ENCODE measurements at regions not wholly inside any gene's neighbourhood (a gene's known extent, or its start where the extent isn't known, plus 50 kb on each side); places are given as distances from the start of the nearest gene placed in this dataset.

DNA sequence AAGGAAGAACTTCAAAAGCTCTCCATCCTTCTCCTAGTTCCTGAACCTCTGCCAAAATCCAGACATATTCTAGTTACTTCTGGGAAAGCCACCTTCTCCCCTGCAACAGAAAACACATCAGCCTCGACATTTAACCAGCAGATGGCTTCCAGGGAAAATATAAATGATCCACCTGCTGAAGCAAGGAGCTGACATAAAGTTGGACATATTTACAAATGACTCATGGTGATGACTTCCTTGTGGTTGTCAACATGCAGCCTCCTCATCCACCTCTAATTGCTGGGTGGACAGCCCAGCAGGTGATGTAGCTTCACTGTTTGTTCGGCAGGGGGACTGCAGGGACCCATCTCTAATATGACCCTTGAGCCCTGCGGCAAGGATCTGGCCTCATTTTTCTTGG, 266.0 kb downstream of the C7orf25 start:
- TF ChIP-seq, protein P1, sequence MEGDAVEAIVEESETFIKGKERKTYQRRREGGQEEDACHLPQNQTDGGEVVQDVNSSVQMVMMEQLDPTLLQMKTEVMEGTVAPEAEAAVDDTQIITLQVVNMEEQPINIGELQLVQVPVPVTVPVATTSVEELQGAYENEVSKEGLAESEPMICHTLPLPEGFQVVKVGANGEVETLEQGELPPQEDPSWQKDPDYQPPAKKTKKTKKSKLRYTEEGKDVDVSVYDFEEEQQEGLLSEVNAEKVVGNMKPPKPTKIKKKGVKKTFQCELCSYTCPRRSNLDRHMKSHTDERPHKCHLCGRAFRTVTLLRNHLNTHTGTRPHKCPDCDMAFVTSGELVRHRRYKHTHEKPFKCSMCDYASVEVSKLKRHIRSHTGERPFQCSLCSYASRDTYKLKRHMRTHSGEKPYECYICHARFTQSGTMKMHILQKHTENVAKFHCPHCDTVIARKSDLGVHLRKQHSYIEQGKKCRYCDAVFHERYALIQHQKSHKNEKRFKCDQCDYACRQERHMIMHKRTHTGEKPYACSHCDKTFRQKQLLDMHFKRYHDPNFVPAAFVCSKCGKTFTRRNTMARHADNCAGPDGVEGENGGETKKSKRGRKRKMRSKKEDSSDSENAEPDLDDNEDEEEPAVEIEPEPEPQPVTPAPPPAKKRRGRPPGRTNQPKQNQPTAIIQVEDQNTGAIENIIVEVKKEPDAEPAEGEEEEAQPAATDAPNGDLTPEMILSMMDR (IDR thresholded peaks at IDR 0.05) = no peak
- TF ChIP-seq POLR2A (IDR thresholded peaks at IDR 0.05) = no peak
